ENCODE measurements at regions not wholly inside any gene's neighbourhood (a gene's known extent, or its start where the extent isn't known, plus 50 kb on each side); places are given as distances from the start of the nearest gene placed in this dataset.
"Not testable (repeated sequence)": the region's sequence is repeated elsewhere in the genome, so short reads cannot be mapped to it uniquely, and the experiment has no call there.

DNA sequence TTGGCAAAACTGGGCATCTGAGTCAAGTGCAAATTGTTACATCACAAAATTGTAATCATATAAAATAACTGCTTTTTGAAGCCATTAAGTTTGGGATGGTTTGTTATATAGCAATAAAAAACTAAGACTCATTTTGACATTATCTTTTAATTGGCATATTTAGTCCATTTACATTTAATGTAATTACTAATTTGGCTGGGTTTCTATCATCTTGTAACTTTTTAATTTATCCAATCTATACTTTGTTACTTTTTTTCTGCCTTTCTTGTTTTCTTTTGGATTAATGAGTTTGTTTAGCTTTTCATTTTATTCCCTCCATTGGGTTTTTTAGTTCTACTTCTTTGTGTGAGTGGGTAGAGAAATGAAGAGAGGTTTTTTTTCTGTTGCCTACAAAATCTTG lies 76.3 kb downstream of the DRAM2 start:
- no peak overlapping the region for H3K4me3 ChIP-seq (replicated peaks; ENCODE audit: low read depth, low read length)
- no peaks in the 10 kb centered on the region for H3K27me3 ChIP-seq (replicated peaks; ENCODE audit: control insufficient read depth, insufficient read depth, low read length)
- TF ChIP-seq, protein P1, sequence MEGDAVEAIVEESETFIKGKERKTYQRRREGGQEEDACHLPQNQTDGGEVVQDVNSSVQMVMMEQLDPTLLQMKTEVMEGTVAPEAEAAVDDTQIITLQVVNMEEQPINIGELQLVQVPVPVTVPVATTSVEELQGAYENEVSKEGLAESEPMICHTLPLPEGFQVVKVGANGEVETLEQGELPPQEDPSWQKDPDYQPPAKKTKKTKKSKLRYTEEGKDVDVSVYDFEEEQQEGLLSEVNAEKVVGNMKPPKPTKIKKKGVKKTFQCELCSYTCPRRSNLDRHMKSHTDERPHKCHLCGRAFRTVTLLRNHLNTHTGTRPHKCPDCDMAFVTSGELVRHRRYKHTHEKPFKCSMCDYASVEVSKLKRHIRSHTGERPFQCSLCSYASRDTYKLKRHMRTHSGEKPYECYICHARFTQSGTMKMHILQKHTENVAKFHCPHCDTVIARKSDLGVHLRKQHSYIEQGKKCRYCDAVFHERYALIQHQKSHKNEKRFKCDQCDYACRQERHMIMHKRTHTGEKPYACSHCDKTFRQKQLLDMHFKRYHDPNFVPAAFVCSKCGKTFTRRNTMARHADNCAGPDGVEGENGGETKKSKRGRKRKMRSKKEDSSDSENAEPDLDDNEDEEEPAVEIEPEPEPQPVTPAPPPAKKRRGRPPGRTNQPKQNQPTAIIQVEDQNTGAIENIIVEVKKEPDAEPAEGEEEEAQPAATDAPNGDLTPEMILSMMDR (IDR thresholded peaks at IDR 0.05; ENCODE audit: insufficient read depth, low read length, poor library complexity, severe bottlenecking) = no peak
- no peak for DNase-seq (ENCODE audit: extremely low read depth, insufficient read length)
- H3K36me3 ChIP-seq (ENCODE audit: control insufficient read depth, insufficient read depth, low read length) = no peaks in the 10 kb centered on the region

DNA sequence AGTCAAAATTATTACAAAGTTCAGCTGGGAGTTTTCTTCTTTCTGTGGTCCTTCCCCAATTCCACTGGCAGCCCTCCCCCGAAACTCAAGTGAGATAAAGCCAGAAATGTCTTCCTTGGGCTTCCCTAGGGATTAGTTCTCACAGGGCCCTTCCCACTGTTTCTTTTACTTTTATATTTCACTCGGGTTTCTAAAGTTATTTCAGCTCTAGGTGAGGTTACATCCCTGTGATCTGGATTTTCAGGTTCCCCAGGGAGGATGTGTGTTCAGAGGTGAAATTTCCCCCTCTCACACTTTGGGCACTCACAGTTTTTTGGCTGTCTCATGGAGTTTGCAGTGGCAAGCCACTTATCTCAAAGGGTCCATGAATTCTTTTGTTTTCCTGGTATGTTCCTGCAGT lies 77.3 kb downstream of the DRAM2 start:
- Histone ChIP-seq H3K36me3 (ENCODE audit: control insufficient read depth, insufficient read depth, low read length) (no peaks in the 10 kb centered on the region), H3K4me3 (replicated peaks; ENCODE audit: low read depth, low read length) (no peak overlapping the region), H3K27me3 (replicated peaks; ENCODE audit: control insufficient read depth, insufficient read depth, low read length) (no peaks in the 10 kb centered on the region)
- TF ChIP-seq, protein P1 (IDR thresholded peaks at IDR 0.05; ENCODE audit: insufficient read depth, low read length, poor library complexity, severe bottlenecking) = no peak
- no peak for DNase-seq (ENCODE audit: extremely low read depth, insufficient read length)

DNA sequence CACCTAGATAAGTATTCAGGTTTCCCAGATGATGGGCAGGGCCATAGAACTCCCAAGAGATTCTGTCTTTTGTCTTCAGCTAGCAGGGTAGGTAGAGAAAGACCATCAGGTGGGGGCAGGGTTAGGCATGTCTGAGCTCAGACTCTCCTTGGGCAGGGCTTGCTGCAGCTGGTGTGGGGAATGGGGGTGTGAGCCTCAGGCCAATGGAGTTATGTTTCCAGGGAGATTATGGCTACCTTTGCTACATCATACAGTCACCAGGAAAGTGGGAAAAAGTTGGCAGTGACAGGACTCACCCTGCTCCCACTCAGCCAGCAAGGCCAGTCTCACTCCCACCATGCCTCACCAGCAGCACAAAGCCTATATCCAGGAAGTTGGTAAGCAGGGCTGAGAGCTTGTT lies 77.8 kb downstream of the DRAM2 start:
- Histone ChIP-seq H3K36me3 (ENCODE audit: control insufficient read depth, insufficient read depth, low read length) (no peaks in the 10 kb centered on the region), H3K4me3 (replicated peaks; ENCODE audit: low read depth, low read length) (no peak overlapping the region), H3K27me3 (replicated peaks; ENCODE audit: control insufficient read depth, insufficient read depth, low read length) (no peaks in the 10 kb centered on the region)
- DNase-seq (ENCODE audit: extremely low read depth, insufficient read length) = no peak
- TF ChIP-seq, protein P1 (IDR thresholded peaks at IDR 0.05; ENCODE audit: insufficient read depth, low read length, poor library complexity, severe bottlenecking) = no peak

- Histone ChIP-seq H3K36me3 (ENCODE audit: control insufficient read depth, insufficient read depth, low read length) (no peaks in the 10 kb centered on the region), H3K27me3 (replicated peaks; ENCODE audit: control insufficient read depth, insufficient read depth, low read length) (no peaks in the 10 kb centered on the region), H3K4me3 (replicated peaks; ENCODE audit: low read depth, low read length) (no peak overlapping the region)
- no peak for DNase-seq (ENCODE audit: extremely low read depth, insufficient read length)
- TF ChIP-seq, protein P1 (IDR thresholded peaks at IDR 0.05; ENCODE audit: insufficient read depth, low read length, poor library complexity, severe bottlenecking) = no peak
Observed at GRCh38 chr1:111054656-111055055, 85.2 kb downstream of the DRAM2 start.

GRCh38 chr1:111052246-111052645 lies 87.6 kb downstream of the DRAM2 start:
- TF ChIP-seq, protein P1 (IDR thresholded peaks at IDR 0.05; ENCODE audit: insufficient read depth, low read length, poor library complexity, severe bottlenecking) = no peak
- H3K27me3 ChIP-seq (replicated peaks; ENCODE audit: control insufficient read depth, insufficient read depth, low read length) = no peaks in the 10 kb centered on the region
- DNase-seq (ENCODE audit: extremely low read depth, insufficient read length) = no peak
- H3K36me3 ChIP-seq (ENCODE audit: control insufficient read depth, insufficient read depth, low read length) = no peaks in the 10 kb centered on the region
- H3K4me3 ChIP-seq (replicated peaks; ENCODE audit: low read depth, low read length) = no peak overlapping the region

DNA sequence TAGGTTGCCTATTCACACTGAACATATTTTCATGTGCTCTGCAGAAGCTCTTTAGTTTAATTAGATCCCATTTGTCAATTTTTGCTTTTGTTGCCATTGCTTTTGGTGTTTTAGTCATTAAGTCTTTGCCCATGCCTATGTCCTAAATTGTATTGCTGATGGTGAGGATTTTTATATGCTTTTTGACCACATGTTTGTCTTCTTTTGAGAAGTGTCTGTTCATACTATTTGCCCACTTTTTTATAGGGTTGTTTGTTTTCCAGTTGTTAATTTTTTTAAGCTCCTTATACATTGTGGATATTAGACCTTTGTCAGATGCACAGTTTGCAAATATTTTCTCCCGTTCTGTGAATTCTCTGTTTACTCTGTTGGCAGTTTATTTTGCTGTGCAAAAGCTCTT lies 84.5 kb upstream of the LRIF1 start:
- not testable (repeated sequence) for H3K36me3 ChIP-seq (ENCODE audit: control insufficient read depth, insufficient read depth, low read length); DNase-seq (ENCODE audit: extremely low read depth, insufficient read length); H3K27me3 ChIP-seq (replicated peaks; ENCODE audit: control insufficient read depth, insufficient read depth, low read length); H3K4me3 ChIP-seq (replicated peaks; ENCODE audit: low read depth, low read length)

Measured in GM06990 (cell line).